ENCODE measurements at regions not wholly inside any gene's neighbourhood (a gene's known extent, or its start where the extent isn't known, plus 50 kb on each side); places are given as distances from the start of the nearest gene placed in this dataset.

DNA sequence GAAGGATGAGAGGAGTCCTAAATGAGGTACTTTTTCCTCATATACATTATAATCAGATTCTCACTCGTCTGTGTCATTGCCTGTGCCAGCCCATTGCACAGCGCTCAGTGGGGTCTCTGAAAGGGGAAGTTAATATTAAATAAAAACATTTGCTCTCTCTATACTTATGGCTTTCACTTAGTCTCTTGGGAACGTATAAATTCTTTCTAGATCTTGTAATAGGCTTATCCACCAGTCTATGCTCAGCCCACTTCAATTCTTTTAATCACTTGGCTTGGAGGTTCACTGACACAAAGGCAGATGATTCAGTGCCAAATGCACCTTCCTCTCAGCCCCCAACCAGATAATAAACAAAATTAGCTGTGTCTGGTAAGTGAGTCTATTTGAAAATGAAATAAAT, 164.3 kb upstream of the OGFRL1 start:
- DNase-seq (ENCODE audit: low spot score) = no peak

DNA sequence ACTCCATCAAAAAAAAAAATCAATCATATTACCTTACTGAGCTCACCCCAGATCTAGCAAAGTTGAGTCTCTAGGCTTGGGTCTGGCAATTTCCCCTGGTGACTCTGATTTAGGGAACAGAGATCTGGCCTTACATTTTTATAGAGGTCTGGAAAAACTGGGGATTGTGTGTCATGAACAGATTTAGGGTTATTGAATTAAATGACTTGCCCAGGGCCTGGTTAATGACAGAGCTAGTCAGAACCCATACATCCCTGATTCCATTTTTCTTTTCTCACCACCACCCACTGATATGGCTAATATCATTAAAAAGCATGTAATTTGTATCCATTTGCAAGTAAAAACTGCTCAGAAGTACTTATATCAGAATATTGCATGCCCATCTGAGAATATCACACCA, 163.4 kb upstream of the OGFRL1 start:
- DNase-seq (ENCODE audit: low spot score) = no peak

DNA sequence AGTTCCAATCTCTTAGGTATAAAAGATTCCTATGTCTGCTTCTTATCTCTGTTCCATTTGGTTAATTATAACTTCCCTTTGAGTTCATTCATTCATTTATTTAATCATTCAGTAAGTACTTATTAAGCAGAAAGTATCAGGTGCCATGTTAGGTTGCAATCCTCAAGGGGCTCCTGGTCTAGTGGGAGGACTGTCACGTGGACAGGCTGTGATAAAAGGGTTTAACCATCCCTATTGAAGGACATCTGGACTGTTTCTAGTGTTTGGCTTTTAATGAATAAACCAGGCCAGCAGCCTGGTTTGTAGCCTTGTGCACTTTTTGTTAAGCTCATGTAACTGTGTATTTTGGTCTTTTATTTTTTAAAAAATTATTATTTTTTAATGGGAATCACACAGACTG, 162.1 kb upstream of the OGFRL1 start:
- no peak for DNase-seq (ENCODE audit: low spot score)

DNA sequence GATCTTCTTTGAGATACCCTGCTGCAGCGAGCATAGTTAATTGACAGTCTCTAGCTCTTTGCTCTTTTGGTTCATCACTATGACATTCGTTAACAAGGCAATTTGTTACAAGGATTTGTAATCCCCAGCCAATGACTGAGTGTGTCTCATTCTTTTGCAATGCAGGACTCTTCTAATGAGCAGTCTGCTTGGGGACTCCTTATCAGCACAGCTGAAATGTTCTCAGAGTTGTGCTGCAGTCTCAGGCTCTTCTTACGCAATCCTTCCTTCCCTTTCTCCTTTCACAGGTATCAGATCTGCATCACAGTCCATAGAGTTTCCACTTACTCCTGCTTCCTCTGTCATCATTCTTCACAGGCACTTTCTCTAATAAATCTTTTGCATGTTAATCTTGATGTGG, 161.2 kb upstream of the OGFRL1 start:
- DNase-seq (ENCODE audit: low spot score) = no peak

DNA sequence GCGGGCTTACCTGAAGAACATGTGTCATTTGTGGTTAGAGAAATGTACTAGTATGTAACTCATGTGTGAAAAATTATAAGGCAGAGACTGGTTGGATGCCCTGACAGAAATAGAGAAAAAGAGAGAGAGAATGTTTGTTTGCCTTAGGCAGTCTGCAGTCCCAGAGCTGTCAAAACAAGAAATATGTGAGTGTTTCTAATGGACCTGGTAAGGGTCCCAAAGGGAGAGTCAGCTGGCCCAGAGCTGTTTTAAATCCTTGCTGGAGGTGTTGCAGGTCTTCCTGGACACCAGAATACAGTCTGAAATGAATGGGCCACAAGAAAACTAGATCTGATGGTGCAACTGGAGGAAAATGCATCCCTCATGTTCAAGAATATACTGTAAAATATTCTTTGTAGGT, 158.3 kb upstream of the OGFRL1 start:
- DNase-seq (ENCODE audit: low spot score) = no peak

DNA sequence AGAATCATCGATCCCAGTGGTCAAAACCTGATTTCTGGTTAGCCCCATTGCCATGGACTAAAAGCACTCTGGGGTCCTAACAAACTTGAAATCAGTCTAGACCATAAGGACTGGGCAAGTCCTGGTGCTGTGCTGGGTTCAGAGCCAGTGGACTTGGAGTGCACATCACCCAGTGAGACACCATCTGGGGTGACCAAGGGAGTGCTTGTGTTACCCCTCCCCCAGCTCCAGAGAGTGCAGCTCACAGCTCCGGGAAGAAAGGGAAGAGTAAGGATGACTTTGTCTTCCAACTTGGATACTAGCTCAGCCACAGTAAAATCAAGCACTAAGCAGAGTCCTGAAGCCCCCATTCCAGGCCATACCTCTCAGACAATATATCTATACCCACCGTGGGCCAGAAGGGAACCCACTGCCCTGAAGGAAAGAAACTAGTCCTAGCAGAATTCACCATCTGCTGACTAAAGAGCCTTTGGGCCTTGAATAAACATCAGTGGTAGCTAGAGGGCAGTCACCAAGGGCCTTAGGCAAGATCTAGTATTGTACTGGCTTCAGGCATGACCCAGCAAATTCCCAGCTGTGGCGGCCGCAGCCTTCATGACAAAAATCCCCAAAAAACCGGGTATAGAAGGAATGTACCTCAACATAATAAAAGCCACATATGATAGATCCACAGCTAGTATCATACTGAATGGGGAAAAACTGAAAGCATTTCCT, 153.5 kb upstream of the OGFRL1 start:
- DNase-seq (ENCODE audit: low spot score) = no peak

DNA sequence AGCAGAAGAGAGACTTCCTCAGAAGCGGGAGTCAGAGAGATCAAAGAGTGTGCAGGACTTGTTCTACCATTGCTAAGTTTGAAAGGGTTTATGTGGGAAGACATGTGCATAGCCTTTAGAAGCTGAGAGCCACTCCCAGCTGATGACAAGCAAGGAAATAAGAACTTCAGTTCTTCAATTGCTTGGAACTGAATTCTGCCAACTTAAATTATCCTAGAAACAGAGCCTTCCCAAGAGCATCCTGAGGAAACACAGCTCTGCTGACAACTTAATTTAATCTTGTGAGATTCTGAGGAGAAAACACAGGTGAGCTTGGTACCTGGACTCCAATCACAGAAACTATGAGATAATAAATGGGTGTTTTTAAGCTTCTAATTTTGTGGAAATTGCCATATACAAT, 150.6 kb upstream of the OGFRL1 start:
- DNase-seq (ENCODE audit: low spot score) = no peak

DNA sequence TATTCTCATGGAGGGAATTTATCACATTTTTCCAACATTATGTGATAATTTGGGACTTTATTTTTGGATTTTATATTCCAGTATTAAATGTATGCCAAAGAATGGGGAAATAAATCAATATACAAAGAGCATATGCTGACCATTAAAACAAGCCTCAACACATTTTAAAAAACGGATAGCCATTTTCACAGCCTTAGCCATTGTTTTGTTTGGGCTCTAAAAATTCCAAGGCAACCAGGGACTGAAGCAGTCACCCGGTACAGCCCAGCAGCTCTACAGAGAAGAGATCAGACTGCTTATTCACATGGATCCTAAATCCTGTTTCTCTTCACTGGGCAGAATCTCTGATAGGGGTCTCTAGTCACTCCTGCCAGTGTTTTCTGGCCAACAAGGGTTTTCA, 150.2 kb upstream of the OGFRL1 start:
- no peak for DNase-seq (ENCODE audit: low spot score)

DNA sequence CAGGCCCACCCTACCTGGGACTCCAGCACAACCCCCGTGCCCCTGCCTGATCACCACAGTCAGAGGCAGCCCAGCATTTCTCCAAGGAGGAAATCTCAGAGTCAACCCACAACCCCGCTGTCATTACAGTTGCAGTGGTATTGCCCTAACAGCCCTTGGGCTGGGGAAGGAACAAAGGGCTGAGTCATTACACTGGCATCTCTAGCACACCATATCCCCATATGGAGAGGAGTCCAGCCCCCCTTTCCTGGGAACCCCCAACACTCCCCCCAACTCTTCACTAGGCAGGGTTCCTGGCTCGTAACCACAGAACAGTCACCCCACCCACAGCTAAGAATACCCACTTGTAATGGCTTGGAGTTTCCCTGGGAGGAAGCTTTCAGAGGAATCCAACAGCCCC, 149.4 kb upstream of the OGFRL1 start:
- no peak for DNase-seq (ENCODE audit: low spot score)

DNA sequence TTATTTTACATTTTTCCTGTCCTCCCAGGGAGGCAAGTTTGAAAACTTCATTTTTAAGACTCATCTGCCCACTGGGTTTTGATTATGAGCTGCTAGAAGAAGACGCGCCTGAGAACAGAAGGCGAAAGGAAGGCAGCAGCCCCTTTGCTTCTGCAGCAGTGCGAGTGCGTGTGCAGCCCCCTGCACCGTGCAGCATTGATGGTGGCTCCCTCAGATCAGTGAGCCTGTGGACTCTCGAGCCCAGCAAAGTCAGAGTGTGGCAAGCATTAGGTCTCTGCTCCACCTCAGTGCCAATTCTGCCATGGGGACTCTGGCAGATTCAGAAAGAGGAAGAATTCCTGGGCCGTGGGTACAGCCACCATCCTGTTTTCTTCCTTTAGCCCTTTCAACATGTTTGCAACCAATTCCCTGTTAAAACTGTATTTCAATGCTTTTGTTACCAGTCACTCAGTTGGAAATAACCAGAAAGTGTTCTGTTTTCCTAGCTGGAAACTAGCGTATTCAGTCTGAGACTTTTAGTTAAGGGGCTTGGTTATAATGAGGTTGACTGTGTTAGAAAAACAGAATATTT, 134.8 kb upstream of the OGFRL1 start:
- no peak for DNase-seq (ENCODE audit: low spot score)

DNA sequence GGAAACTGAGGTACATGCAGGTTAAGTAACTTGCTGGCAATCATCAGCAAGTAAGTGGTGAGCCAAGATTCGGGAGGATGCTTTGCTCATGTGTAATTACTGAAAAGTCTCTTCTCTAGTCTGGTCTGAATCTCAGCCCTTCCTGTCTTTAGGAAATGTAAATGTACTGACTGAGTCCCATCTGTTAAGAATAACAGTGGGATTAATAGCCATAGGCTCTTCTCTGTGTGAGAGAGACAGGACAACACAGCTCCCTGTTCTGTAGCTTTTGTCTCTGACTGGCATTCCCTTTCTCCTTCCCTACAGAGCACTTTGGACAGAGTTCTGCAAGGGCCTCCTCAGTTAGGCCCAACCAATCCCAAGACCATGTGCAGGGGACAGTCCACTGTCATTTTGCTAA, 131.3 kb upstream of the OGFRL1 start:
- no peak for DNase-seq (ENCODE audit: low spot score)

DNA sequence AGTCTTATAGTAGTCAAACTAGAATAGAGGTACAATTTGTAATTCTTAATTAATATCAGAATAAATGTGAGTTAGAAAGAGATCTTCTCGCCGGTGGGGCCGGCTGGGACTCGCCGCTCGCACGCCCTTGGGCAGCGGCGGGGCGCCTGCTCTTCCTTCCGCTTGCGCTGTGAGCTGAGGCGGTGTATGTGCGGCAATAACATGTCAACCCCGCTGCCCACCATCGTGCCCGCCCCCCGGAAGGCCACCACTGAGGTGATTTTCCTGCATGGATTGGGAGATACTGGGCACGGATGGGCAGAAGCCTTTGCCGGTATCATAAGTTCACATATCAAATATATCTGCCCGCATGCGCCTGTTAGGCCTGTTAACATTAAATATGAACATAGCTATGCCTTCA, 123.7 kb upstream of the OGFRL1 start:
- DNase-seq (ENCODE audit: low spot score) = no peak

DNA sequence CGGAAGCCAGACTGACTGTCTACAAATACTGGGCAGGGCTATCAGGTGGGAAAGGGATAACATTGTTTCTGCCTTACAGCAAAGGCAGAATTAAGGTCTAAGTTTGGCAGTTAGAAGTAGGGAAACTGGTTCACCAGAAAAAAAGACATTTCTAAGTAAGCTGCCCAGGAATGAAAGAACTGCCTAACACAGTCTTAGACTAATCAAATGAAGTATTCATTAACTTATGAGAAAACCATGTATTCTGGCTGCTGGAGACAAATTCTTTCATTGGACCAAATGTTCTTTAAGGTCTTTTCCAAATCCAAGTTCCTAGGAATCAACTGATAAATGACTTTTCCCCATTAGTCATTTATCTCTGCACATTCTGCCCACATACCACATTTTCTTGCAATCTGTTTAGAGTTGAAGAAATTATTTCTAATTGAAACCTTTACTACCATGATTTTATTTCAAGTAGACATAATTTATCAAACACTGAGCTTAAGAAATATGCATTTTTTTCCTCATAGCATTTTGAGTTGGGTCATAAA, 120.3 kb upstream of the OGFRL1 start:
- DNase-seq (ENCODE audit: low spot score) = no peak

DNA sequence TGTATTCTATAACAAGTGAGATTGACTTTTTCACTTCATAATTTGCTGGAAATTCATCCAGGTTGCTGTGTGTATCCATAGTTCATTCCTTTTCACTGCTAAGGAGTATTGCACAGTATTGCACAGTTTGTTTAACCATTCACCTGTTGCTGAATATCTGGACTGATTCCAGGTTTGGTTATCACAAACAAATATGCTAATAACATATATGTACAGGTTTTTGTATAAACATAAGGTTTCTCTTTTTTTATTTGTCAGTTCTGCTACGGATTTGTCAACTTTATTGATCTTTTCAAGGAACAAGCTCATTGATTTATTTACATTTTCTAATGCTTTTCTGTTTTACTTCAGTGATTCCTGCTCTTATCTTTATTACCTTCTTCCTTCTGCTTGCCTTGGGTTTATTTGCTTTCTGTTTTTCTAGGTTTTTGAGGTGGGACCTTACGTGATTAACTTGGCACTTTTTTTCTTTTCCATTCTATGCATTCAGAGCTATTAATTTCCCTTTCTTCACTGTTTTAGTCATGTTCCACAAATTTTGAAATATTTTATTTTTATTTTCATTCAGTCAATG, 117.0 kb upstream of the OGFRL1 start:
- DNase-seq (ENCODE audit: low spot score) = no peak

DNA sequence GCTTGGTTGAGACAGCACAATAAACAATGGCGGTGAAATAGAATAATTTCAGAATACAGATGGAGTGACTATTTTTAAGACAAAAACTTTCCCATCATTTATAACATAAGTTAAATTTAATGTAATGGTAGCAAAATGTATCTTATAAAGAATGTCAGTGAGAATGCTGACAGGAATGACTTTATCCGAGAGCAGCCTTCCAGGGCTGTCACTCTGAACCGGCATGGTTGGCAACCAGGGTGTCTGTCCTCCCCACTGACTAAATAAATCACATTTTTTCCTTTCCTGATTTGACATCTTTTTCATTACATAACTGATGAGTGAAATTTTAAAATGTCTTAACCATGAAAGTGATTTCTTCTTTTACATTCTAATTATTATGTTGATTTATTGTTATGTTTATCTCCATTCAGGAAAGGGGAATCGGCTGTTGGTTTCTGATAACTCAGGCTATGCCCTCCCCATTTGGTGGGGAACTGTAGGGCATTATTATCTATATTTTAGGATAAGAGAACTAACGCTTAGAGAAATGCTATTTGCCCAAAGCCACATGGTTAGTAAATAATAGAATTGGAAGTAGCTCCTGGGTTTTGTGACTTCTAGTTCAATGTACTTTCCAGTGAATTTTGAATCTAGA, 109.2 kb upstream of the OGFRL1 start:
- no peak for DNase-seq (ENCODE audit: low spot score)

DNA sequence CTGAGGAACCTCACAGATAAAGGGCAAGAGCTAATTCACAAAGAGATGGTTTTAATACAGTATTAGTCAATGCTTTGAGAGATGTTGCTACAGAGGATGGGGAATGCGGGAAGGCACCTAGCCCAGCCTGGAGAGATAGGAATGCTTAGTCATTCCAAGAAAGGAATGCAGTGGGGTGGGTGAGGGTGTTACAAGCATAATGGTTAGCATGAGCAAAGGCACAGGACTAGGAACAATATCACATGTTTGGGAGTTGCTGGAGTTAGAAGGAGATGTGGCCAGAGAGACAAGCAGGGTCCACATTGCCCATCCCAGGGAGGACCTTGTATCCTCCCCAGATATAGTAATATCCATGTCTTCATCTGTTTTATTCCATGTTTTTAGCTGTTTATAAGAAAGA, 107.0 kb upstream of the OGFRL1 start:
- DNase-seq (ENCODE audit: low spot score) = no peak

DNA sequence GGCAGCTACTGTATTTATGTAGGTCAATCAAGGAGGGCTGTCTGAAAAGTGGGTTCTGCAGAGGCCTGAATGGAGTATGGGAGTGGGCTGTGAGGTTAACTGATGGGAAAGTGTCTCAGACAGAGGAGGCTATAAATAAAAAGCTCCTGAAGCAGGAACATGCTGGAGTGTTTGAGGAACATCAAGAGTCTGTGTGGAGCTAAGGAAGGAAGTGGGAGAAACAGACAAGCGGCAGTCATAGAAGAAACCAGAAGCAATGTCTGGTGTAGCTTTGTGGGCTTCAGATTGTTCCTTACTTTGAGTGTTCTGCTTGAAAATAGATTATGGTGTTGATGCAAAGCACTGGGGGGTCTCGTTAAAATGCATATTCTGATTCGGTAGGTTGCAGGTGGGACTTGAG, 101.5 kb upstream of the OGFRL1 start:
- DNase-seq (ENCODE audit: low spot score) = no peak

DNA sequence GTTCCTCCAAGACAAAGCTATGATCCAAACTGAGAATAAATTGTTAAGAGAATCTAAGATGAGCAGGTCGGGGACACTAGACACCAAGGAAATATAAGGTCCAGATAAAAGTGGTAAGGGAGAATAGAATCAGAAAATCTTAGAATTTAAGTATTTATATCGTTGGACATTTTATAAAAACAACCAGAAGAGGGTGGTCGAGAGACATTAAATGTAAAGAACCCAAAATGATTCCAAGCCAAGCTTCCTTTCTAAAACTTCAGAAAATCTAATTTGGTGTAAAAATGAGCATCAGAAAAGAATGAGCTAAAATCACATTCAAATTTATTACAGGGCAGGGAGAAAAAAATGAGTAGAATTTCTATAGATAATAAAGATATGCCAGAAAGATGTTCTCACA, 97.8 kb upstream of the OGFRL1 start:
- no peak for DNase-seq (ENCODE audit: low spot score)

DNA sequence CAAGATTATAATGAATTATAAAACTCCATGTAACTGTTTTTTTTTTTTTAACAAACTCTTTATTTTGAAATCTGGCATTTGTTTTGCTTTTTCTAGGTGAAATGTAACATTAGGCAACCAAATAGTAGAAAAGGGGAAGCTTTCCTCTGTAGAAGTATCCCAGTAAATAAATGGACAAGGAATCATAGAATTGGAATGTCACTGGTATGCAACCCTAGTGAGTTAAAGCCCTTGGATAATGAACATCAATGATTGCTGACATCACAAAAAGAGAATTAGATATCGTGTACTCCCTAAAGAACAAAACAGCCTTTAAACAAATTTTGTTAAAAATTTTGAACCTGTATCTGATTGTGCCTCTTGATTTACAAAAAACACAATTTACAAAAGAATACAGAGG, 93.9 kb upstream of the OGFRL1 start:
- no peak for DNase-seq (ENCODE audit: low spot score)

DNA sequence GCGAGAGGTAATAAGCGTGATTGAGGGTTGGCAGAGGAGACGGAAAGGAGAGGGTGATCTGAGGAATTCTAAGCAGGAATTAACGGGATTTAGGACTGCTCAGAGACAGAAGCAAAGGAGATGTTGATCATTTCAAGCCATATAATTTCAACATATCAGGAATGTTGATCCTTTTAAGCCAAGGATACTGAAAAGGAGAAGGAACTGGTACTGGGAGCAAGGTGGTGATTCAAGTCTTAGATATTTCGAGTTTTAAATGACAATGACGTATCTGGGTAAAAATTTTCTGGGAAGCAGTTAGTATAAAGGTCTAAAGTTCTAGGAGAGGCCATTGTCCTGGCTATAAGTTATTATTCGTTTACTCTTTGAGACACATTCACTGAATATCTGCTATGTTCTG, 91.3 kb upstream of the OGFRL1 start:
- DNase-seq (ENCODE audit: low spot score) = no peak

DNA sequence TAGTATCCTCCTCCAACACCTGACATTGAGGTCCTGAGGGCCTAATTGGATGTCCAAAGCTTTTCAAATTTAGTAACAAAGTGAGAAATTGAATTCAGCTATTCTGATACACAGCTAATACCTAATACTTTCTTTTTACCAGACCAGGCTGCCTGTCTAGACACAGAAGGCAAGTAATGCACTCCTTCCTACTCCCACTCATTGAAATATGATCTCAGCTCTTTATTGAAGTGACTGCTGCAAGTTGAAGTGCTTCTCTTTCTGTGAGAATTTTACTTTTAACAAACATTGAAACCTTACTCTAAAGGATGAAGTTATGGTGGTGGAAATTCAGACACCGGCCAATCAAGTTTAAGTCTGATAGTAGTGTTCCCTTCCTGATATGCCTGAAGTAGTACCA, 90.8 kb upstream of the OGFRL1 start:
- DNase-seq (ENCODE audit: low spot score) = no peak

DNA sequence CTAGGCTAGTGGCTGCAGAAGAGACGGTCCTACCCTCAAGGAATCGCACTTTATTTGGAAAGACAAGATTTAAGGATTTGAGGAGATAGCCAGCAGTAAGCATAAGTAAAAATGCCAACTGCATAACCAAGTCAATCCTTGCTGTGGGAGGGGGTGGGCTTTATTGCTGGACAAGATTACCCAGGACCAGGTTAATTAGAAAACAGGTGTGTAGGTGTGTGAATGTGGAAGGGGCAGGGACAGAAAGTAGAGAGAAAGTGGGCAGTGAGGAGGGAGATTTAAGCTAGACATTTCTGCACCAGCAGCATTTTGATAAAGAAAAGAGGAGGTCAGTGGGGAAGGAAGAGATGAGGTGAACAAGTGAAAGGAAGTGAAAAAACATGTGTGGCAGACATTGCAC, 89.7 kb upstream of the OGFRL1 start:
- DNase-seq (ENCODE audit: low spot score) = no peak

DNA sequence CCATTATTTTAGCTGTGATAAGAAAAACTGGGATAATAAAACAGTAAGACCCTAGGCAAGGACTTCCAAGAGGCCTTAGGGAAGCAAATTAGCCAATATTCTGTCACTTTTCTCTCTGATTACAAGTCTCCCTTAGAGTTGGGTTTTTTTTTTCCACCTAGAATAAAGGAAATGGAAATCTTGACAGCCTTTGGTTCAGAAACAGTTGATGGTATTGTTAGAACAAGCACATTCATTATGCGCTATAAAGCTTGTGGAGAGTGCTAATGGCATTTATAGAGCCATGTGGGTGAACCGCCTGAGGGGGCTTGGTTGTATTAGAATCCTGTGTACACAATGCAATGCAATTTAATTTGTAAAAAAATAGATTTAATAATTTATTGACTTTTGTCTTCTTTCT, 88.9 kb upstream of the OGFRL1 start:
- DNase-seq (ENCODE audit: low spot score) = no peak
